ENCODE measurements at regions not wholly inside any gene's neighbourhood (a gene's known extent, or its start where the extent isn't known, plus 50 kb on each side); places are given as distances from the start of the nearest gene placed in this dataset.

GRCh38 chr20:48106428-48106827 is 321.1 kb upstream of the SULF2 start:
- no peak for DNase-seq (ENCODE audit: low read depth in 1 of 2, low spot score in 1 of 2)
- TF ChIP-seq SPI1 (IDR thresholded peaks at IDR 0.05; ENCODE audit: borderline replicate concordance, low read depth) (no peak), REST (IDR thresholded peaks at IDR 0.05; ENCODE audit: insufficient replicate concordance, low read depth) (no peak), GABPA (IDR thresholded peaks at IDR 0.05; ENCODE audit: low read depth) (no peak), POLR2AphosphoS5 (IDR thresholded peaks at IDR 0.05; ENCODE audit: low read depth) (no peak), CTCF (IDR thresholded peaks at IDR 0.05; ENCODE audit: insufficient read depth, low read length) (no peak)
- H3K4me3 ChIP-seq (replicated peaks; ENCODE audit: insufficient read depth, low read length) = no peak overlapping the region
- no peaks in the 10 kb centered on the region for H3K27me3 ChIP-seq (ENCODE audit: insufficient read depth, poor library complexity, severe bottlenecking)
- H3K27ac ChIP-seq (replicated peaks) = no peak overlapping the region

GRCh38 chr20:48105526-48105925 is 320.2 kb upstream of the SULF2 start:
- Histone ChIP-seq H3K27ac (replicated peaks) (no peak overlapping the region), H3K4me3 (replicated peaks; ENCODE audit: insufficient read depth, low read length) (no peak overlapping the region), H3K27me3 (ENCODE audit: insufficient read depth, poor library complexity, severe bottlenecking) (no peaks in the 10 kb centered on the region)
- DNase-seq (ENCODE audit: low read depth in 1 of 2, low spot score in 1 of 2) = no peak
- no peak for TF ChIP-seq SPI1 (IDR thresholded peaks at IDR 0.05; ENCODE audit: borderline replicate concordance, low read depth)
- no peak for TF ChIP-seq GABPA (IDR thresholded peaks at IDR 0.05; ENCODE audit: low read depth)
- TF ChIP-seq REST (IDR thresholded peaks at IDR 0.05; ENCODE audit: insufficient replicate concordance, low read depth) = no peak
- TF ChIP-seq POLR2AphosphoS5 (IDR thresholded peaks at IDR 0.05; ENCODE audit: low read depth) = no peak
- TF ChIP-seq CTCF (IDR thresholded peaks at IDR 0.05; ENCODE audit: insufficient read depth, low read length) = no peak

GRCh38 chr20:48102931-48103660 is 317.8 kb upstream of the SULF2 start:
- TF ChIP-seq REST (IDR thresholded peaks at IDR 0.05; ENCODE audit: insufficient replicate concordance, low read depth) (no peak), CTCF (IDR thresholded peaks at IDR 0.05; ENCODE audit: insufficient read depth, low read length) (no peak), POLR2AphosphoS5 (IDR thresholded peaks at IDR 0.05; ENCODE audit: low read depth) (no peak), GABPA (IDR thresholded peaks at IDR 0.05; ENCODE audit: low read depth) (no peak), SPI1 (IDR thresholded peaks at IDR 0.05; ENCODE audit: borderline replicate concordance, low read depth) (no peak)
- Histone ChIP-seq H3K27me3 (ENCODE audit: insufficient read depth, poor library complexity, severe bottlenecking) (no peaks in the 10 kb centered on the region), H3K27ac (replicated peaks) (no peak overlapping the region), H3K4me3 (replicated peaks; ENCODE audit: insufficient read depth, low read length) (no peak overlapping the region)
- DNase-seq (ENCODE audit: low read depth in 1 of 2, low spot score in 1 of 2) = no peak
